GM04503 (cell line): ENCODE measurements at regions not wholly inside any gene's neighbourhood (a gene's known extent, or its start where the extent isn't known, plus 50 kb on each side); places are given as distances from the start of the nearest gene placed in this dataset.
"Not testable (repeated sequence)": the region's sequence is repeated elsewhere in the genome, so short reads cannot be mapped to it uniquely, and the experiment has no call there.

Experiments used
- DNase-seq: peaks from one replicate; pipeline ENCODE4 v3.0.0-alpha.2; 2012; ENCODE audit warnings: low read depth

- DNase-seq, result not testable (repeated sequence)
Measured at GRCh38 chr9:26492608-26493521, 399.7 kb downstream of the CAAP1 start.

- not testable (repeated sequence) for DNase-seq
Measured at GRCh38 chr9:26491922-26492607, 400.5 kb downstream of the CAAP1 start.

GRCh38 chr9:26483991-26484390, 408.6 kb downstream of the CAAP1 start:
- no peak for DNase-seq

GRCh38 chr9:26477963-26478362, 414.6 kb downstream of the CAAP1 start:
- no peak for DNase-seq

GRCh38 chr9:26471261-26471660, 421.3 kb downstream of the CAAP1 start:
- DNase-seq, result no peak

GRCh38 chr9:26470284-26470683, 422.3 kb downstream of the CAAP1 start:
- DNase-seq, result no peak

GRCh38 chr9:26463837-26464236, 428.8 kb downstream of the CAAP1 start:
- no peak for DNase-seq

- no peak for DNase-seq
Measured at GRCh38 chr9:26462751-26463150, 429.9 kb downstream of the CAAP1 start.

- DNase-seq, result no peak
Measured at GRCh38 chr9:26462213-26462612, 430.4 kb downstream of the CAAP1 start.

GRCh38 chr9:26460624-26461023, 432.0 kb downstream of the CAAP1 start:
- no peak for DNase-seq

GRCh38 chr9:26459959-26460358, 432.6 kb downstream of the CAAP1 start:
- no peak for DNase-seq

- no peak for DNase-seq
Measured at GRCh38 chr9:26458054-26458453, 434.5 kb downstream of the CAAP1 start.

- DNase-seq, result no peak
Measured at GRCh38 chr9:26457151-26457550, 435.5 kb downstream of the CAAP1 start.

- no peak for DNase-seq
Measured at GRCh38 chr9:26439061-26439624, 453.5 kb downstream of the CAAP1 start.

- no peak for DNase-seq
Measured at GRCh38 chr9:26437056-26437711, 455.4 kb downstream of the CAAP1 start.

GRCh38 chr9:26426551-26427131, 466.0 kb downstream of the CAAP1 start:
- DNase-seq, result no peak

GRCh38 chr9:26418480-26418879, 474.1 kb downstream of the CAAP1 start:
- no peak for DNase-seq

- no peak for DNase-seq
Measured at GRCh38 chr9:26415528-26415927, 477.1 kb downstream of the CAAP1 start.

GRCh38 chr9:26413611-26414010, 479.0 kb downstream of the CAAP1 start:
- DNase-seq, result no peak

GRCh38 chr9:26412446-26412845, 480.2 kb downstream of the CAAP1 start:
- DNase-seq, result no peak

- no peak for DNase-seq
Measured at GRCh38 chr9:26406676-26407075, 485.9 kb downstream of the CAAP1 start.

GRCh38 chr9:26399556-26399955, 493.0 kb downstream of the CAAP1 start:
- no peak for DNase-seq
